ENCODE measurements at regions not wholly inside any gene's neighbourhood (a gene's known extent, or its start where the extent isn't known, plus 50 kb on each side); places are given as distances from the start of the nearest gene placed in this dataset.

- no peak for DNase-seq (ENCODE audit: low read depth)
Measured at GRCh38 chr11:11135820-11136476, 217.1 kb downstream of the CSNK2A3 start.

- DNase-seq (ENCODE audit: low read depth): no peak
Measured at GRCh38 chr11:11129118-11129517, 223.9 kb downstream of the CSNK2A3 start.

- no peak for DNase-seq (ENCODE audit: low read depth)
Measured at GRCh38 chr11:11125618-11126017, 227.4 kb downstream of the CSNK2A3 start.

- DNase-seq (ENCODE audit: low read depth): no peak
Measured at GRCh38 chr11:11122749-11123148, 230.3 kb downstream of the CSNK2A3 start.

GRCh38 chr11:11119917-11120316 is 233.1 kb downstream of the CSNK2A3 start:
- DNase-seq (ENCODE audit: low read depth): no peak

- DNase-seq (ENCODE audit: low read depth): no peak
Measured at GRCh38 chr11:11117730-11118129, 235.3 kb downstream of the CSNK2A3 start.

- no peak for DNase-seq (ENCODE audit: low read depth)
Measured at GRCh38 chr11:11115475-11115874, 237.6 kb downstream of the CSNK2A3 start.

- no peak for DNase-seq (ENCODE audit: low read depth)
Measured at GRCh38 chr11:11113626-11114025, 239.4 kb downstream of the CSNK2A3 start.

GRCh38 chr11:11108026-11108425 is 245.0 kb downstream of the CSNK2A3 start:
- no peak for DNase-seq (ENCODE audit: low read depth)

- DNase-seq (ENCODE audit: low read depth): peak; percentile 6
Measured at GRCh38 chr11:11107076-11107723, 245.8 kb downstream of the CSNK2A3 start.

GRCh38 chr11:11105361-11105760 is 247.5 kb upstream of the ZBED5 start:
- no peak for DNase-seq (ENCODE audit: low read depth)

GRCh38 chr11:11095831-11096723 is 238.2 kb upstream of the ZBED5 start:
- DNase-seq (ENCODE audit: low read depth): no peak

GRCh38 chr11:11090495-11090894 is 232.6 kb upstream of the ZBED5 start:
- DNase-seq (ENCODE audit: low read depth): no peak

GRCh38 chr11:11089805-11090204 is 232.0 kb upstream of the ZBED5 start:
- DNase-seq (ENCODE audit: low read depth): no peak

- DNase-seq (ENCODE audit: low read depth): no peak
Measured at GRCh38 chr11:11086979-11087378, 229.1 kb upstream of the ZBED5 start.

GRCh38 chr11:11085580-11085979 is 227.7 kb upstream of the ZBED5 start:
- no peak for DNase-seq (ENCODE audit: low read depth)

- no peak for DNase-seq (ENCODE audit: low read depth)
Measured at GRCh38 chr11:11084337-11084736, 226.5 kb upstream of the ZBED5 start.

GRCh38 chr11:11083441-11083840 is 225.6 kb upstream of the ZBED5 start:
- DNase-seq (ENCODE audit: low read depth): no peak

- DNase-seq (ENCODE audit: low read depth): no peak
Measured at GRCh38 chr11:11082646-11083045, 224.8 kb upstream of the ZBED5 start.

- no peak for DNase-seq (ENCODE audit: low read depth)
Measured at GRCh38 chr11:11081776-11082175, 223.9 kb upstream of the ZBED5 start.

GRCh38 chr11:11081288-11081687 is 223.4 kb upstream of the ZBED5 start:
- DNase-seq (ENCODE audit: low read depth): no peak

GRCh38 chr11:11078344-11079086 is 220.7 kb upstream of the ZBED5 start:
- no peak for DNase-seq (ENCODE audit: low read depth)
